ENCODE measurements at regions not wholly inside any gene's neighbourhood (a gene's known extent, or its start where the extent isn't known, plus 50 kb on each side); places are given as distances from the start of the nearest gene placed in this dataset.

- H3K4me1 ChIP-seq: no peaks in the 10 kb centered on the region
- no peaks in the 10 kb centered on the region for H3K36me3 ChIP-seq
- H3K9me3 ChIP-seq: peaks cover 0 to 3% of the 10 kb centered on the region in 2 donors
- 91 to 96% methylated on average over 5 to 8 of the region's 8 CpGs for WGBS, 2 donors (ENCODE audit: low coverage in 1 of 2)
- intact Hi-C loops (cut with DNase I; ENCODE audit: low total_unique reads): no loop called here
- no peak overlapping the region for H3K4me3 ChIP-seq
- DNase-seq: no peak
- in situ Hi-C loops (cut with MboI; ENCODE audit: low pct_ligation_motif_present in 1 of 4, low pct_unique_long_range_greater_than_20kb in 1 of 4, low sequenced_read_pairs in 3 of 4): no loop called here
- TF ChIP-seq POLR2AphosphoS5 (IDR thresholded peaks at IDR 0.05) (no peak), EP300 (IDR thresholded peaks at IDR 0.05; ENCODE audit: low read depth) (no peak), POLR2A (IDR thresholded peaks at IDR 0.05) (no peak)
- TF ChIP-seq, protein P1, sequence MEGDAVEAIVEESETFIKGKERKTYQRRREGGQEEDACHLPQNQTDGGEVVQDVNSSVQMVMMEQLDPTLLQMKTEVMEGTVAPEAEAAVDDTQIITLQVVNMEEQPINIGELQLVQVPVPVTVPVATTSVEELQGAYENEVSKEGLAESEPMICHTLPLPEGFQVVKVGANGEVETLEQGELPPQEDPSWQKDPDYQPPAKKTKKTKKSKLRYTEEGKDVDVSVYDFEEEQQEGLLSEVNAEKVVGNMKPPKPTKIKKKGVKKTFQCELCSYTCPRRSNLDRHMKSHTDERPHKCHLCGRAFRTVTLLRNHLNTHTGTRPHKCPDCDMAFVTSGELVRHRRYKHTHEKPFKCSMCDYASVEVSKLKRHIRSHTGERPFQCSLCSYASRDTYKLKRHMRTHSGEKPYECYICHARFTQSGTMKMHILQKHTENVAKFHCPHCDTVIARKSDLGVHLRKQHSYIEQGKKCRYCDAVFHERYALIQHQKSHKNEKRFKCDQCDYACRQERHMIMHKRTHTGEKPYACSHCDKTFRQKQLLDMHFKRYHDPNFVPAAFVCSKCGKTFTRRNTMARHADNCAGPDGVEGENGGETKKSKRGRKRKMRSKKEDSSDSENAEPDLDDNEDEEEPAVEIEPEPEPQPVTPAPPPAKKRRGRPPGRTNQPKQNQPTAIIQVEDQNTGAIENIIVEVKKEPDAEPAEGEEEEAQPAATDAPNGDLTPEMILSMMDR (IDR thresholded peaks at IDR 0.05): no peak
- no peak overlapping the region for H3K27ac ChIP-seq
- H3K27me3 ChIP-seq: no peaks in the 10 kb centered on the region
Observed at GRCh38 chr17:429589-429988, 77.0 kb upstream of the RPH3AL start.

GRCh38 chr17:428414-428813, 75.8 kb upstream of the RPH3AL start:
- Histone ChIP-seq H3K36me3 (no peaks in the 10 kb centered on the region), H3K27me3 (no peaks in the 10 kb centered on the region), H3K4me1 (no peaks in the 10 kb centered on the region), H3K27ac (no peak overlapping the region), H3K9me3 (peaks cover 0 to 3% of the 10 kb centered on the region in 2 donors), H3K4me3 (no peak overlapping the region)
- no peak for DNase-seq
- 97% methylated on average over 3 of the region's 3 CpGs; no CpG with 5 or more reads in 1 of the 2 donors for WGBS, 2 donors (ENCODE audit: low coverage in 1 of 2)
- intact Hi-C loops (cut with DNase I; ENCODE audit: low total_unique reads) (no loop called here), in situ Hi-C loops (cut with MboI; ENCODE audit: low pct_ligation_motif_present in 1 of 4, low pct_unique_long_range_greater_than_20kb in 1 of 4, low sequenced_read_pairs in 3 of 4) (no loop called here)
- TF ChIP-seq, protein P1 (IDR thresholded peaks at IDR 0.05): no peak
- TF ChIP-seq EP300 (IDR thresholded peaks at IDR 0.05; ENCODE audit: low read depth) (no peak), POLR2AphosphoS5 (IDR thresholded peaks at IDR 0.05) (no peak), POLR2A (IDR thresholded peaks at IDR 0.05) (no peak)

- Histone ChIP-seq H3K27me3 (no peaks in the 10 kb centered on the region), H3K4me1 (no peaks in the 10 kb centered on the region), H3K27ac (no peak overlapping the region), H3K36me3 (no peaks in the 10 kb centered on the region), H3K4me3 (no peak overlapping the region), H3K9me3 (peaks cover 0 to 3% of the 10 kb centered on the region in 2 donors)
- no peak for DNase-seq
- TF ChIP-seq EP300 (IDR thresholded peaks at IDR 0.05; ENCODE audit: low read depth) (no peak), POLR2A (IDR thresholded peaks at IDR 0.05) (no peak), POLR2AphosphoS5 (IDR thresholded peaks at IDR 0.05) (no peak)
- TF ChIP-seq, protein P1 (IDR thresholded peaks at IDR 0.05): no peak
- WGBS, 2 donors (ENCODE audit: low coverage in 1 of 2): 58 to 83% methylated on average over 2 to 3 of the region's 3 CpGs
- in situ Hi-C loops (cut with MboI; ENCODE audit: low pct_ligation_motif_present in 1 of 4, low pct_unique_long_range_greater_than_20kb in 1 of 4, low sequenced_read_pairs in 3 of 4): no loop called here
- intact Hi-C loops (cut with DNase I; ENCODE audit: low total_unique reads): no loop called here
Observed at GRCh38 chr17:427891-428290, 75.3 kb upstream of the RPH3AL start.

DNA sequence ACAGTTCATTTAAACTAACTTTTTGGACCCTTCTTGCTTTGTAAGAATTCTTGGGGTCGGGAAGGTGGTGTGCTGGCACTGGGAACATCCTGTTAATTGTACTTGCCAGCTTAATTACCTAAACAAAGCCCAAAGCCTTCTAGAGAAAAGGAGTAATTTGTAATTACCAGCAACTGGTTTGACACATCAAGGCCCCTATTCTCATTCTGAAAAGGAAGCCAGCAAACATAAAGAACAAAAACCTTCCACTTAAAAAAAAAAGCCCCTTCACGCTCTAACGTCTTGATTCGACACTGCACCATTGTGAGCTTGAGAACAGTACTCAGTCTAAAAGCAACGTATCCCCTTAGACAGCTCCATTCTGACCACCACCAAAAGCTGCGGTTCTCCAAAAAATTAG, 74.7 kb upstream of the RPH3AL start:
- H3K27me3 ChIP-seq: no peaks in the 10 kb centered on the region
- intact Hi-C loops (cut with DNase I; ENCODE audit: low total_unique reads) (no loop called here), in situ Hi-C loops (cut with MboI; ENCODE audit: low pct_ligation_motif_present in 1 of 4, low pct_unique_long_range_greater_than_20kb in 1 of 4, low sequenced_read_pairs in 3 of 4) (no loop called here)
- no peak overlapping the region for H3K27ac ChIP-seq
- TF ChIP-seq, protein P1 (IDR thresholded peaks at IDR 0.05): no peak
- no peak for TF ChIP-seq POLR2AphosphoS5 (IDR thresholded peaks at IDR 0.05)
- no peak for TF ChIP-seq EP300 (IDR thresholded peaks at IDR 0.05; ENCODE audit: low read depth)
- no peak for TF ChIP-seq POLR2A (IDR thresholded peaks at IDR 0.05)
- DNase-seq: no peak
- peaks cover 0 to 3% of the 10 kb centered on the region in 2 donors for H3K9me3 ChIP-seq
- peaks cover 0 to 3% (median 0%) of the 10 kb centered on the region in 4 donors for H3K4me1 ChIP-seq
- 62 to 66% methylated on average over 6 of the region's 6 CpGs for WGBS, 2 donors (ENCODE audit: low coverage in 1 of 2)
- no peaks in the 10 kb centered on the region for H3K36me3 ChIP-seq
- no peak overlapping the region for H3K4me3 ChIP-seq

All from transverse colon (tissue), 4 donors.